ENCODE measurements at regions not wholly inside any gene's neighbourhood (a gene's known extent, or its start where the extent isn't known, plus 50 kb on each side); places are given as distances from the start of the nearest gene placed in this dataset.
"Not testable (repeated sequence)": the region's sequence is repeated elsewhere in the genome, so short reads cannot be mapped to it uniquely, and the experiment has no call there.

- BruUV-seq (replicated peaks) = no TSS peak
- no peaks in the 10 kb centered on the region for H4K20me1 ChIP-seq (ENCODE audit: insufficient read depth, low read length)
- no peaks in the 10 kb centered on the region for H3K9me2 ChIP-seq (ENCODE audit: insufficient read depth, low read length)
- H3K4me3 ChIP-seq (ENCODE audit: low read depth, low read length, poor library complexity, severe bottlenecking) = no peak overlapping the region
- no peaks in the 10 kb centered on the region for H3K36me3 ChIP-seq (ENCODE audit: insufficient read depth, low read length)
- no peak for DNase-seq (ENCODE audit: low spot score)
- no peak overlapping the region for H3K4me2 ChIP-seq (ENCODE audit: low read length)
- ChIA-PET CTCF (ENCODE audit: unreplicated experiment) (no interaction called here), POLR2A (no interaction called here)
- intact Hi-C loops (cut with micrococcal nuclease; ENCODE audit: unreplicated experiment) = no loop called here
- H3K27ac ChIP-seq (ENCODE audit: low read depth, low read length, poor library complexity, severe bottlenecking) = no peak overlapping the region
- H3K4me1 ChIP-seq (ENCODE audit: insufficient read depth, low read length, poor library complexity, severe bottlenecking) = no peaks in the 10 kb centered on the region
- H3K9me3 ChIP-seq (ENCODE audit: low read length) = no peaks in the 10 kb centered on the region
- H2AFZ ChIP-seq (ENCODE audit: low read length) = no peak overlapping the region
- no peaks in the 10 kb centered on the region for H3K79me2 ChIP-seq (ENCODE audit: insufficient read depth, low read depth, low read length)
- no peak for TF ChIP-seq EZH2phosphoT487 (IDR thresholded peaks at IDR 0.05; ENCODE audit: borderline replicate concordance, low read depth, low read length)
- TF ChIP-seq CTCF (conservative IDR thresholded peaks at IDR 0.05; ENCODE audit: low read length) = no peak
Observed at GRCh38 chr6:153340568-153340967, 209.5 kb upstream of the RGS17 start.

- DNase-seq (ENCODE audit: low spot score) = no peak
- intact Hi-C loops (cut with micrococcal nuclease; ENCODE audit: unreplicated experiment) = no loop called here
- Histone ChIP-seq H3K36me3 (ENCODE audit: insufficient read depth, low read length) (no peaks in the 10 kb centered on the region), H3K4me3 (ENCODE audit: low read depth, low read length, poor library complexity, severe bottlenecking) (no peak overlapping the region), H3K27ac (ENCODE audit: low read depth, low read length, poor library complexity, severe bottlenecking) (no peak overlapping the region), H3K4me1 (ENCODE audit: insufficient read depth, low read length, poor library complexity, severe bottlenecking) (no peaks in the 10 kb centered on the region), H4K20me1 (ENCODE audit: insufficient read depth, low read length) (no peaks in the 10 kb centered on the region), H3K79me2 (ENCODE audit: insufficient read depth, low read depth, low read length) (no peaks in the 10 kb centered on the region), H3K9me2 (ENCODE audit: insufficient read depth, low read length) (no peaks in the 10 kb centered on the region), H2AFZ (ENCODE audit: low read length) (no peak overlapping the region), H3K9me3 (ENCODE audit: low read length) (no peaks in the 10 kb centered on the region), H3K4me2 (ENCODE audit: low read length) (no peak overlapping the region)
- ChIA-PET POLR2A (interaction anchor here (1.5 kb wide), 1 partner anchor 8 kb away, joined by 3 read pairs; no protein-coding TSS in a partner anchor), CTCF (ENCODE audit: unreplicated experiment) (no interaction called here)
- BruUV-seq (replicated peaks) = no TSS peak
- no peak for TF ChIP-seq EZH2phosphoT487 (IDR thresholded peaks at IDR 0.05; ENCODE audit: borderline replicate concordance, low read depth, low read length)
- no peak for TF ChIP-seq CTCF (conservative IDR thresholded peaks at IDR 0.05; ENCODE audit: low read length)
Observed at GRCh38 chr6:153334121-153334520, 203.0 kb upstream of the RGS17 start.

- H3K36me3 ChIP-seq (ENCODE audit: insufficient read depth, low read length); H2AFZ ChIP-seq (ENCODE audit: low read length); H3K4me3 ChIP-seq (ENCODE audit: low read depth, low read length, poor library complexity, severe bottlenecking); H3K79me2 ChIP-seq (ENCODE audit: insufficient read depth, low read depth, low read length); H3K9me2 ChIP-seq (ENCODE audit: insufficient read depth, low read length); H3K27ac ChIP-seq (ENCODE audit: low read depth, low read length, poor library complexity, severe bottlenecking); intact Hi-C loops (cut with micrococcal nuclease; ENCODE audit: unreplicated experiment); BruUV-seq (replicated peaks); H3K4me2 ChIP-seq (ENCODE audit: low read length); H3K4me1 ChIP-seq (ENCODE audit: insufficient read depth, low read length, poor library complexity, severe bottlenecking); DNase-seq (ENCODE audit: low spot score); CTCF ChIA-PET (ENCODE audit: unreplicated experiment); H4K20me1 ChIP-seq (ENCODE audit: insufficient read depth, low read length); H3K9me3 ChIP-seq (ENCODE audit: low read length): not testable (repeated sequence)
- POLR2A ChIA-PET = interaction anchor here (0.6 kb wide), 1 partner anchor 123 kb away, joined by 3 read pairs; no protein-coding TSS in a partner anchor
Observed at GRCh38 chr6:153331221-153331620, 200.1 kb upstream of the RGS17 start.
